ENCODE measurements at regions not wholly inside any gene's neighbourhood (a gene's known extent, or its start where the extent isn't known, plus 50 kb on each side); places are given as distances from the start of the nearest gene placed in this dataset.

DNA sequence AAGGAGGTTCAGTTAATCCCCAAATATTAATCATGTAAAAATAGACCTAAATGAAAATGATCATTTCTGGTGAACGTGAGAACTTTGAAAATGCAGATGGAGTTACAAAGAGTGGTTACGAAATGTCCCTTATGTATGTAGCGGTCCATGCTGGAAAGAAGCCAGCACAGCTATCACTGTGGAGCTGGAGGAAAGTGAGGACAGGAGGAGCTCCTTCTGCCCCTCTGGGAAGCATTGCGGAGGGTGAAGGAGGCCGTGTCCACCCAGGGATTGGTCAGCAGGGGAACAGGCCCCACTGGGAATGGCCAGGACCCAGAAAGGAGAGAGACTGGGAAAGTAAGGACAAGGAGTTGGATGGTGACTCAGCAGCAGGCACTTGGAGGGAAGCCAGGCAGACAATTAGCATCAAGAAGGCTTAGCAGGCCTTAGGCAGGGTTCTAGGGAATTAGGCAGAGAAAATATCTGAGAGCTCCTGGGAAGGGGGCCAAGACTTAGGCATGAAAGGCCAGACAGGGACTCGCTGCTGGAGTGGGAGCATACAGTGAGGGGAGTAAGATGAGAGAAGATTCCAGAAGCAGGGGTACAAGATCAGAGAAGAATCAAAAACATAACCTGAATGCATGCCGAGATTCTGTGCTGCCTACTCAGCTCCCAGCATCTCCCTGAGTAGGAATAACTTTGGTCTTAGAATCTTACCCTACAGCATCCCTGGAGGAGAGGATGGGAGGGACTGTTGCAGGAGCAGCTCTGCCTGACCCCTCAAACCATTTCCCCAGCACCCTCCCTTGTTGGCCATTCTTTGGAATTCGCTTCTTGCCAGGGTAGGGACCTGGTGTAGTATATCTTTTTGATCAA lies 171.0 kb upstream of the UMPS start:
- DNase-seq = no peak

- peak; percentile 73 for DNase-seq
These were observed 170.2 kb upstream of the UMPS start for GRCh38 chr3:124559846-124560574.

- no peak for DNase-seq
These were observed 169.5 kb upstream of the UMPS start for GRCh38 chr3:124560666-124561215.

- no peak for DNase-seq
These were observed 167.5 kb upstream of the UMPS start for GRCh38 chr3:124562769-124563168.

DNA sequence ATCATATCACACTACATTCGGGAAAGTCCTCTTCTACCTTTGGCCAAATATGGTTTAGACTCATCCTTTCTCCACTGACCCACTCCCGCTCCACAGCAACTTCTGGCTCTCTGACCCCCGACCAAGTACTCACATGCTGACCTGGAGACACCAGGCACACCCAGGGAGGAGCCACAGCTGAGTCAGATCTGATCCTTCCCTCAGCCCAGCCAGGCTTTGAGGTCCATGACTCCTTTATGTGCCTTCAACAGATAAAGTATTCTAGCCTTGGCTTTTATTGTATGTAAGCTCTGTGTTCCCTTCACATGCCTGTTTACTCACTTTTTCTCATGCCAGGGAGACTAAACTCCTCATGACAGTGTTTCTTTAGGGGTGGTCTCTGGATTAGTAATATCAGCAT lies 166.9 kb upstream of the UMPS start:
- DNase-seq = no peak

DNA sequence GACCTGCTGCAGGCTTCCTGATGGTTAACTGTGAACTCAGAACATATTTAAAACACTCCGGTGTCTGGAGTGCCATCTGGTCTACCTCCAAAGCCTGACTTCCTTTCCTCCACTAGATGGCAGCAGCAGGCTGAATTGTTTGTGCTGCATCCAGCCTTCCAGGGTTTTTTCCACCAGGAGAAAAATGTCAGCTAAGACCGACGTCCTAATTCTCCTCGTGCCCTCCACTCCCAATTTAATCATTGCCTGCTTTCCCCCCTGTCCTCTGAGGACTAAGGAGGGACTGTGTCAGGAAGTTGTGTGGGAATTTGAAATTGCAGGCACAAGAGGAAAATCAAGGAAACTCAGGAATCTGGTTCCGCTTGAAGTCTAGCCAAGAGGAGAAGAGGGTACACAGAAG lies 165.2 kb upstream of the UMPS start:
- DNase-seq = peak; percentile 69

- no peak for DNase-seq
These were observed 164.7 kb upstream of the UMPS start for GRCh38 chr3:124565551-124565950.

DNA sequence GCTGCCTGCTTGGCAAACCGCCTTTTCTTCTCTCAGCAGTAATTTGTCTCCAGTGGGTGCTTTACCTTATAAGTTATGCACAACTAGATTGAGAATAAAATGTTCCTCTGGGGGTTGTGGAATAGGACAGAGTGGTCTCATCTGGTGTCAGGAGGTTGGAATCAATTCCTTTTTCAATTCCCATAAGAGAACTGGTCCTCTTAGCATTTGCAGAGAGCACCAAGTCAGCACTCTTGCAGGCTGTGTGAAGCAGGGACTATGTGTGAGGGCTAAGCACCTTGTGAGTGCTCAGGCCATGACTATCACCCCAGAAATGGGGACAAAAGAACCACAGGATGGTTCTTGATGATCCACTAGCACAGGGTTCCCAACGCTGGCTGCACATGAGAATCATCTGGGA lies 163.6 kb upstream of the UMPS start:
- no peak for DNase-seq

DNA sequence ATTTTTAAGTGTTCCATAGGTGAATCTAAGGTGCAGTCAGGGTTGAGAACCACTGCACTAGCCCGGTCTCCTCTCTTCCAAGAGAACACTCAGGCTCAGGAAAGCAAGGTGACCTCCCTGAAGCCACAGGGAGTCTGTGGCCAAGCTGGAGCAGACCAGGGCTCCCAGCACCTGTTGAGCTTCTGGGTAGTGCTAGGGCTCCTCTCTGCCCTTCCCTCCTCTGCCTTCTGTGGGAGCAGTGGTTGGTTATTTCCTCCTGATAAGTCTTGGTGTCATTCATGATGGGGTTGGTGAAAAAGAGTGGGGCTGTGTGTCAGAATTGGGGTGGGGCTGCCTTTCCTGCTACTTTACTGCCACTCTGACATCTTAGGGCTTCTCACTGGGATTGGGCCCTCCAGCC lies 163.1 kb upstream of the UMPS start:
- no peak for DNase-seq

- DNase-seq = no peak
These were observed 160.5 kb upstream of the UMPS start for GRCh38 chr3:124569761-124570160.

DNA sequence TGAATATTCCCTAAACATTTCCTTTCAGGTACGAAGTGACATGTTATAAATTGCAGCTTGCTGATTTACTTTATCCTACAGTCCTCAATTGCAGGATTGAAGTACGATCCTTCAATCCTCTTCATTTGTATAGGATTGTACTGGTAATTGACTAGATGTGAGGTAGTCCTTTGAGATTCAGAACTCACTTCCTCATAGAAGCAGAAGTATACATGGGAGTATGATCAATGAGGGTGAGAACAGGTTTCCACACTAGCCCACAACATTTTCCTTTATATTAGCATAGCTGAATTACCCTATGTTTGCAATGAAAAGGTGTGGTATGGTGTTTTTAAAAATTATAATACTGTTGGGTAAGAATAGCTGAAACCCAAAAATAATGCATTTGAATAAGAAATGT lies 160.0 kb upstream of the UMPS start:
- no peak for DNase-seq

GRCh38 chr3:124572851-124573405 lies 157.3 kb upstream of the UMPS start:
- no peak for DNase-seq

GRCh38 chr3:124574012-124574411 lies 156.2 kb upstream of the UMPS start:
- no peak for DNase-seq

DNA sequence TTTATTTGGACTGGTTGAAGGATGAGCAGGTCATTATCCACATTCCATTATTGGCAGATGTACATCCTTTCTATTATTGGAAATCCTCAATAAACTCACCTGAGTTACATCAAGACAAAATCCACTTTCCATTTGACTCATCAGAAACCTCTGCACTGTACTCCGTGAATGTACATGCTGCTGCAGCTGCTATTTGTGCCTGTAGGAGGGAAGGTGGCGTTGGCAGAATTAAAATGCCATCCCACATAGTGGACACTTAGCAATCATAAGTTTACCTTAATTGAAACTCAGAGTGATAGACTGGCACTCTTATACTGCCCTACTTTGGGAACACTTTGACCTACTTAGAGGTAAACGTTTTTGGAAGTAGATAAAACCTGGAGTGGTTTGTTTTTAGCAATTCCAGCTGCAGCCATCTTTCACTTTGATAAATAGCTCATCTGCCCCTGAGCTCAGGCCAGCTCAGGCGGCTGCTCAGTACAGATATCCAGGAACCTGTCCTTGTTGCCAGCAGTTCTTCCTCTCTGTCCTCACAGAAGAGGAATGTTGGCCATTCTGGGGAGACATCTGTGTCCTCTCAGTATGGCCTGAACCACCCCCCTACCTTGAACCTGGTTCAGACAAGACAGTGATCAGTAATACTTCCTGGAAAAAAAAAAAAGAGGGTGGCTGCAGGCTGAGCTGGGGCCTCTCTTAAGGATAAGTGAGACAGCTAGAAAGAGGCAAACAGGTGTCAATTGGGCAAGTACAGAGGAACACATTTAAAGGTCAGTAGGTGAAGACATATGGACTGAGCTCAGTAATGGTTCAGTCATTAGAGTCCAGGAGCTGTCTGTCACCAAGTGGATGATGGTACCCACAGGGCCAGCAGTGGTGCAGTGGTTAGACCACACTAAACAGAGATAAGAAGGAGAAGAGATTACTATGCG lies 153.4 kb upstream of the UMPS start:
- DNase-seq = no peak

DNA sequence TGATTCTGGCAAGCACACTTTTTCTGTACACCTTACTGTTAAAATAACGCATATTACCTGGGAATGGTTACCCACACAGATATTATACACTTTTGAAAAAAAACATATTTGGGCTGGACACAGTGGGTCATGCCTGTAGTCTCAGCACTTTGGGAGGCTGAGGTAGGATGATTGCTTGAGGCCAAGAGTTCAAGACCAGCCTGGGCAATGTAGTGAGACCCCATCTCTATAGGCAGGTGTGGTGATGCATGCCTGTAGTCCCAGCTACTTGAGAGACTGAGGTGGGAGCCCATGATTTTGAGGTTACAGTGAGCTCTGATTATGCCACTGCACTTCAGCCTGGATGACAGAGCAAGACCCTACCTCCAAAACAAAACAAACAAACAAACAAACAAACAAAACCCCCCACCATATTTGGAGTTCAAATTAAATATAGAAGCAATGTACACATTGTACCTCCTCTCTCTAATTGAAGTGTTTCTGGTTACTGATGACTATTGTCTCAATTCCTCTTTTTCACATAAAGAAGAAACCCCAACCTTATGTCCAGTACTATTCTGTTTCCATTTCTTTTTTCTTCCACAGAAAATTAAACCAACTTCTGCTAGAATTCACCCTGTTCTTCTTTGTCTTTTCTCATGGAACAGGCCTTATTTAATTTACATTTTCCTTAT lies 152.6 kb upstream of the UMPS start:
- no peak for DNase-seq

DNA sequence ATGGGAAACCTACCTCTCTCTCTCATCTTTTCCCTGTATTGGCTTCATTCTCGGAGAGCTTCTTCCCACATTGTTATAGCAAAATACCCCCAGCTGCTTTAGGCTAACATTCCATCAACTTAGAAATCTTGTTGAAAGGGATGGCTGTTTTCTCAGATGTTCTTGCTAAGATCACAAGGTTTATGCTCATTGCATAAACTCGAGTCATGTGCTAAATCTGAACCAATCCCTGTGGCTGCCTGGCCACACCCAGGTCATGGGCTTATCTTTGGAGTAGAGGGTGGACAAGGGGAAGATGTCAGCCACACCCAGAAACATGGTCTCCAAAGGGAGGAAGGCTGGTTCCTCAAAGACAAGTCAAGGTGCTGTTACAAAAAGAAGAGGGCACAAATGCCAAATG lies 150.6 kb upstream of the UMPS start:
- no peak for DNase-seq

GRCh38 chr3:124582196-124582595 lies 148.1 kb upstream of the UMPS start:
- DNase-seq = no peak

DNA sequence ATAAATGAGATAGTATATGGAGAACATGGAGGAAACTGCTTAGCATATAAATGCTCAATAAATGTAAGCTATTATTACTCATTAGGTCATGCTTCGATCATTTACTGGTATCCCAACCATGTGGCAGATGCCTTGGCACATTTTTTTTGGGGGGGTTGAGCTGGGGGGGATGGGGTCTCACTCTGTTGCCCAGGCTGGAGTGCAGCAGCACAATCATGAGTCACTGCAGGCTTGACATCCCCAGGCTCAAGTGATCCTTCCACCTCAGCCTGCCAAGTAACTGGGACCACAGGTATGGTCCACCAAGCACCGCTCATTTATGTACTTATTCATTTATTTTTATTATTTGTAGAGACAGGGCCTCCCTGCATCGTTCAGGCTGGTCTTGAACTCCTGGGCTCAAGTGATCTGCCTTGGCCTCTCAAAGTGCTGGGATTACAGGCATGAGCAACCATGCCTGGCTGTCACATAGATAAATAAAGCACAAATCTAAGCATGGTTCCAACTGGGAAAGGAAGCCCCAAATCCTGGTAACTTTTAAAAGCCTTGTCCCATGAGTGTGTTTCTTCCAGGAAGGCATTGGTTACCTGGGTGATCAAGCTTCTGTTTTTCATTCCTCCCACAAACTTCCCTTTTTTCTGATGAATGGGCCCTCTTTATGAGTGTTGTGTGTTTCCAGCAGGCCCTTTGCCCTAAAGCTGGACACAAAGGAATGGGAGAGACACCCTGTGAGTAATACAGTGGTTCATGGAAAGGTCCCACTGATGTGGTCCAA lies 147.4 kb upstream of the UMPS start:
- DNase-seq = no peak

GRCh38 chr3:124584245-124584551 lies 146.1 kb upstream of the UMPS start:
- DNase-seq = no peak

- DNase-seq = peak; percentile 57
These were observed 145.5 kb upstream of the UMPS start for GRCh38 chr3:124584552-124585391.

Measured in stimulated activated CD8-positive, alpha-beta memory T cell treated with anti-CD3 and anti-CD28 coated beads, Interleukin-4, amount 100 ng/mL, for 48 hours (primary cell).